Activated CD8-positive, alpha-beta memory T cell treated with anti-CD3 and anti-CD28 coated beads, Interleukin-2, amount 50 U/mL, for 1 hour (primary cell): ENCODE measurements at regions not wholly inside any gene's neighbourhood (a gene's known extent, or its start where the extent isn't known, plus 50 kb on each side); places are given as distances from the start of the nearest gene placed in this dataset.
"Not testable (repeated sequence)": the region's sequence is repeated elsewhere in the genome, so short reads cannot be mapped to it uniquely, and the experiment has no call there.

ENCODE experiments used
- DNase-seq: peaks from one replicate; pipeline ENCODE4 v3.0.0-alpha.2; 2020; ENCODE audit errors: extremely low read depth

DNA sequence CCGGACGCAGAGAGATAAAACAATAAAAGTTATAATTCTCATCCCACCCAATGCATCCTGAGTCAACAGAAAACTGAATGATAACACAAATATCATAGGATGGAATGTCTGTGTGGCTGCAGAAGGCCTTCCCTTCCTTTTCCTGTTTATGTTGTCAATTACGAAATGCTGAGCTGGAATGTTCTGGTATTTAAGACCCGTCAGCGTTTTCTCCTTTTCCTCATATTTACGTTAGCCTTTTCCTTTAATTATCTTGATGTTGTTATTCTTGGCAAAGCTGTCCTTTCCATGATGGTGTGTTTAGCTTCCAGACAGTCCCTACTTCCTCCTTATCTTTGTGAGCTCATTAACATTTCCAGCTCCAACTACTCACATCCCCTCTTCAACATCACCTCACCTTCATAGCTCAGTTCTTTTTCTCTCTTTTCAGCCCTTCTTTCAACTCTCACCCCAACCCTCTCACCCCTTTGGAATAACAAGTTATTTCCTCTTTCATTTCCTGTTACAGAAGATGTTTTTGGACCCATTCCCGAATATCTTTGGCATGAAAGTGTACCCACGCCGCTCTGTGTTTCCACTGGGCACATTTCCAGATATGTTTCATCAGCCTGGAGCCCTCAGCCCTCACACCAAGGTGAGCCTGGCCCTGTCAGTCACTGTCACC, 221.6 kb downstream of the NR2F1-AS1 start:
- no peak for DNase-seq

DNA sequence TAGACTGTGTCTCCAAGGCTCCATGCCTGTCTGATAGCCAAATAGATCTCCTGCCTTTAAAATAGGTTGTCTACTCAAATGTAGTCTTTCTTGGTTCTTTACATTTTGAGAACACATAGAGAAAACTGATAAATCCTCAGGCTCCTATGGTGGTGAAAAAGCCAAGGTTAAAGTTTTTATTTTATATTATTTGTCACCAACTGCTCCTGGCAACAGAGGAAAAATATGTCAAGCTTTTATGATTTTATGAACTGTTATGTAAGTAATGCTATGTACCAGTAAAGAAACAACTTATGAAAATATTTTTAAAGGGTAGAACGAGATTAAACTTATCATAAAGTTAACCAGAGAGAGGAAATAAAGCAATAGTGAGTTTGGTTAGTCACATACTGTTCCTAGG, 222.8 kb downstream of the NR2F1-AS1 start:
- no peak for DNase-seq

DNA sequence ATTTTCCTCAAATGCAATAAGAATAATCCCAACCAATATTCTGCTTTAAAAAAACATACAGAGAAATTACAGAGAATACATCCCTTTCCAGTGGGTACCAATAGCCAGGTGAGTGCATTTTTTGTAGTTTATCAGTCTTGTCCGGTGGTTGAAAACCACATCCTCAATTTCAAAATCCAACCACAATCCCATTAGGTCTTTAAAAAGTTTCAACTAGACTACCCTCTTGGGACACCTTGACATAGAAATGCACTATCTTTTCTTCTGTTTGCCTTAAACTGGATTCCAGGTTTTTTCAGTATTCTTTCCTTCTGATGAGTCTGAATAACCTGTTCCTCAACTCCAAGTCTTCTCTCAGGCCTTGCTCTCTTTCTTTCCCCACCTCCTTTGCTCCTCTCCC, 223.3 kb downstream of the NR2F1-AS1 start:
- DNase-seq = no peak

DNA sequence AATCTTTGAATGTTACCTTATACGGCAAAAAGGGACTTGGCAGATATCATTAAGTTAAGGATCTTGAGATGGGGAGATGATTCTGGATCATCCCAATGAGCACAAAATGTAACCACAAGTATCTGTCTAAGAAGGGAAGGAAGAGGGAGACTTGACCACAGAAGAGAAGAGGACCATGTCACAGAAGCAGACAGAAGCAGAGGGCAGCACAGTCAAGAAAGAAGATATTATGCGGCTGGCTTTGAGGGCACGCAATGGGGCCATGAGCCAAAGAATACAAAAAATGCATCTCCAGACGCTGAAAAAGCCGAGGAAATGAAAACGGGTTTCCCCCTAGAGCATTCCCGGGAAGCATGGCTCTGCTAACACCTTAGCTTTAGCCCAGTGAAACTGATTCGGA, 225.3 kb downstream of the NR2F1-AS1 start:
- DNase-seq = no peak

DNA sequence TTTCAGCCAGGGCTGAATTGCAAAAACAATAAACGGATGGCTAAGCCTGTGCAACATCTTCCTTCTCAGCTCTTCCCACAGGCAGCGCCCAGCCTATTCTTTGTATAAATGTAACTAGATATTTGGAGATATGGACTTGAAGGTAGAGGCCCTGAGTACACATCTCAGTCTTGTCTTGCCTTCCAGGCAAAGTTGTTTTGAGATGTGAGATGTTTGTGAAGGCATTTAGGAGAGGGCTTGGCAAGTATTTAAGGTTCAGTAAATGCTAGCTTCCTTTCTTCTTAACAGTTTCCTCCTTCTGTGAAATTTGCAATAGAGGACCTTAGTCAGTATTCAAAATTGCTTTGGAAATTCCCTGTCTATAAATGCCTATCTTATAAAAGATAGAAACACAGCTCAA, 228.8 kb downstream of the NR2F1-AS1 start:
- DNase-seq = no peak

DNA sequence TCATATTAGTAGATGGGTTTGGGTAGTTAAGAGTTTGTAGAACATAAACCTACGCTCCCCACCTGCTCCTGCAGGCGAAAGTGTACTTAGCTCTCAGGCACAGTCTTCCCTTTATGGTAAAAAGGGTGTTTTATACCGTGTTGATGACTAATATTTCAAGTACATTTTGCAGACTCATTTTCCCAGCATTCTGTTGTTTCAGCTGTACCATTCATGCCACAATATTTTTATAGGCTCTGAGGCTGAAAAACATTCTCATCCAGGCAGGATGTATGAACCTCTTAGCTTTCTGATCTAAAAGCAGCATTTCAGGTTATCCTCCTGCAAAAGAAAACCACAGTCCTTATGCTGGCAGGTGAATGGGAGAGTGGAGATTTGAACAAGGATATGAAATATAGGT, 231.4 kb downstream of the NR2F1-AS1 start:
- no peak for DNase-seq

DNA sequence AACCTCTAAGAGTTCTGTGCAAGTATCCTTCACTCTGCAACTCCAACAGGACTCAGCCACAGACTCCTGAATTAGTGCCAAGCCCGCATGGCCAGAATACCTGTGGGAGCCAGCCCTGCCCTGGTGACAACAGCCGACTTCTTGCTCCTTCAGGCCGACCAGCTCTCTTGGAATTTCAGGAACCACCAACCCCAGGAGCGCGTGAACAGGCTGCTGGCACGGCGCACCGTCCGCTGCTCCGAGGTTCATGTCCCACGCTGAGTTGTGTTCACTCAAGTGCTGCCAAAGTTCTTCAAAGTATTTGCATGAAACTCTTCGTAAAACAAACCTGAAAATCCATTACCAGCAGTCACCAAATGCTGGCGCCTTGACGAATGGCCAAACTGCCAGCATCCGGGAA, 232.8 kb downstream of the NR2F1-AS1 start:
- DNase-seq = no peak

DNA sequence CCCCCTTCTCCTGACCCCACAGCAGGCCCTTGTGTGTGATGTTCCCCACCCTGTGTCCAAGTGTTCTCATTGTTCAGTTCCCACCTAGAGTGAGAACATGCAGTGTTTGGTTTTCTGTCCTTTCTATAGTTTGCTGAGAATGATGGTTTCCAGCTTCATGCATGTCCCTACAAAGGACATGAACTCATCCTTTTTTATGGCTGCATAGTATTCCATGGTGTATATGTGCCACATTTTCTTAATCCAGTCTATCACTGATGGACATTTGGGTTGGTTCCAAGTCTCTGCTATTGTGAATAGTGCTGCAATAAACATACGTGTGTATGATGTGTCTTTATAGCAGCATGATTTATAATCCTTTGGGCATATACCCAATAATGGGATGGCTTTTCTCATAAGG, 234.2 kb downstream of the NR2F1-AS1 start:
- not testable (repeated sequence) for DNase-seq

DNA sequence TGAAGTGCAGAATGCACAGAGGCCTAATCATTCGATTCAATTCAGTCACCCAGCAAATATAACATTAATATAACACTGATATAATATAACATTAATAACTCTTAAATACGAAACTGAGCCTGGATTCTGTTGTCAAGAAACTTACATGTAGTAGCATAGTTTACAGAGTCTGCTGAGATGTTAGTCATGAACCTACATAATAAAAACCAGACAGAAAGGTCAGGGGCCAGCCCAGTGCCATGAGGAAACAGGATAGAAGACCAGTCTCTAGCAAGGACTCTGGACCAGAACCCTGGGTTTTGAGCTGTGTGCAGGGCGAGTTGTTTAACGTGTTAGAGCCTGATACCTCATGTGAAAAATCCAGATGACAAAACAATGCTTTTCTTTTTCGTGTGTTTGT, 234.7 kb downstream of the NR2F1-AS1 start:
- no peak for DNase-seq

DNA sequence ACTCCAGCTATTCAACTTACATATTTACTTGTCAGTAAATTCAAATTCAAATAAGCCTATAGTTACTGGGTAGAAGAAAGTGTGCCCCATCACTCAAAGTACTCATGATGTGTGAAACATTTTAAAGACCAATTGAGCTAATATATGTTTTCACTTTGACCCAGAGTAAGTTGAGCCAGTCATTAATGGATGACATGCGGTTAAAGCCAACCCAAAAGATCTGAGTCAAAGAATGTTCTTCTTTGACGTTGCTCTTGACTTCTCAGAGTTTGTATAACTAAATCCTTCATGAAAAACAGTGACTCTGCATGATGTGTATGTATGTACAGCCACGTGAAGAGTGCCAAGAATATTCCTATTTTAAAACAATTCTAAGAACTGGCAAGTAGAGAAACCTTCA, 237.4 kb downstream of the NR2F1-AS1 start:
- DNase-seq = no peak

DNA sequence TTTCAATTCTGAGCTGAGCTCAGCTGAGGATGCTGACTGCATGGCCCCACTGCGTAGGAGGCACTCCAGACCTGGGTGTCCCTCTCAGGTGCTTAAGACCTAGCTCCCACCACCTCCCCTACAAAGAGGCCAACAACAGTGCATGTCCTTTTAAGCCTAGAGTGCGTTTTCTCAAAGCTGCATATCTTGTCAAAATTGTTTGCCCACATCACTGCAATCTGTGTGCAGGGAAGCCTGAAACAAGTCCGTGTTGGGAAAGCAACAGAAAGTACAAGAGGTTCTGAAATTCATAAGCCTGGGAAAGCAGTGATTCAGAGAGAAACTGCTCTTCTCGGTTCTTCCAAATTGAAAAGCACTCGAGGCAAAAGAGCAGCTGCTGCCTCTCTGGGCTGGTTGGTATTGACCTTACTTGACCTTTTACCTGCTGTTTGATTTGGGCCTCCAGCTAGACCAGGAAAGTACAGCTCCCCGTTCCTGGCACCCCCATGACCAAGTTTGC, 238.4 kb downstream of the NR2F1-AS1 start:
- DNase-seq = no peak

DNA sequence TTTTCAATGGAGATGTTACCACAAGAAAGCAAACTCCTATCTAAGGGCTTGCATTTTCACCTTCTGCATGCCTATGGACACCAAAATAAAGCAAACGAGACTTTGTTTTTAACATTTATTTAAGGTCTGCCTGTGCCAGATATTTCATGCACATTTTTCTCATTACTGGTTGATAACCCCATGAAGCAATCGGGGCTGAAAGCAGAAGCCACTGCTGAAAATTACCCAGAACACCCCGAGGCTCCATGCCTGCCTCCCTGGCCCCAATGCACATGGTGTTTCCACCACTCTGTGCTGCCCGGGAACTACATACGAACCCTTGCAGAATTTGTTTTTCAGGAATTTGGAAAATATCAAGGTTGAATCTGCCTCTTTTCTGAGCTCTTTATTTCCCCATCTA, 240.1 kb downstream of the NR2F1-AS1 start:
- no peak for DNase-seq

DNA sequence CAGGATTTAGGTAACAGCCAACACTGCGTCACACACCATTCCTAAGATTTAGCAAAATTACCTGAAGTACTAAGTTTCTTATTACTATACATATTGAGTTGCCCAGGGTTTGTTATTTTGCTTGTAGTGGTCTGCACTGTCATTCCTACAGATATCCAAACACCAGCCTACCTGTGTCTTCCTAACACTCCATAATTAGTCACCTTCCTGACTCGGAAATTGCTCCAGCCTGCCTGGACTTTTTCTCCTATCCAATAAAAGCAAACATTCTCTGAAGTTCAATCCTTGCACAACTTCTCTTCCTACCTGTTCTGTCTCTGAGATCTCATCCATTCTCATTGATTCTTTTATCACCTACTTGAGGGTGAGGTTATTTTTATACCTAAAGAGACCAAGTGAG, 243.9 kb downstream of the NR2F1-AS1 start:
- DNase-seq = no peak

DNA sequence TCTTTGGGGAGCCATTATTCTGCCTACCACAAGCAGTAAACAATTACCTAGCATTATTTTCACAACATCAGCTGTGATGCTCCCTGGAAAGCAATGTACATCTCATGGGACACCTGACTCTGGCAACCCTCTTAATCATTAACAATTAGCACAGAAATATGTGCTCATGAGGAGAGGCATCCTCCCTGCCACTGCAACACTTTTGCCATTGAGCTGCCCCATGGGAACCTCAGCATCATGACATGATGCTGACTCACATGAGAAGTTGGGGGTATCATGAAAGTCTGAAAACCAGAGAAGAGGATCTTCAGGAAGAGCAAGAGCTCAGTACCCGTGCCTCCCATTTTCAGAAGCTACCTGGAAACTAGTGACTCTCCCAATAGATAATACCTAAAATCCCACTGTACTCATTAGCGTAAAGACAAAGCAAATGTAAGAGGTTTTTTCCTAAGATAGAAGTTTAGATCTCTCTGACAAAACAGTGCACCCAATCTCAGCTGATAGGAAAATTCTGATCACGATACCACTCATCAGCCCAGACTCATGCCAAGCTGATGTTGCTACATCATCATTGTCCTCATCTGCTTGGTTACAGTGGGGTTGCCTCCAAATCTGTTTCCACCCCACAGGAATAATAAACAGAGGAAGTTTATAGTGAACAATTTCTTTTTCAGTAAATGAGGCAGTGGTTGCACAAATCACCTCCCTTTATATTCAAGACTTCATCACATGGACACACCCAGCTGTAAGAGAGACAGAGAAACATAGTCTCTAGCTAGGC, 244.5 kb downstream of the NR2F1-AS1 start:
- no peak for DNase-seq

DNA sequence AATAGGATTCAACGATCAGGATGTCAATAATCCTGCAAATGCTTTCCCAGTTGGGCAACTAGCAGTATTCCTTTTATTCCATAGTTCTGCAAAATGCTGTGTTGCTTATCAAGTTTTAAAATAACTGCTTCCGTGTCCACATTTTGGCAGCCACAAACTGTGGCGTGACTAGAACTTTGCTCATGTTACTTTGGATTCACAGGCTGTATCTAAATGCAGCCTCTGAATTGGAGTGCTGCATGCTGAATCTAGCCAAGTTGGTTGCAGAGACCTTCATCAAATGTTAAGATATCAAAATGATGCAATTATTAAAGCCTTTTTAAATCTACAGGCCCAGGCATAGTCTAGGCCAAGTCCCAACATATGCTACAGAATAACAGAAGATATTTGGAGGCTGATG, 249.2 kb downstream of the NR2F1-AS1 start:
- no peak for DNase-seq

DNA sequence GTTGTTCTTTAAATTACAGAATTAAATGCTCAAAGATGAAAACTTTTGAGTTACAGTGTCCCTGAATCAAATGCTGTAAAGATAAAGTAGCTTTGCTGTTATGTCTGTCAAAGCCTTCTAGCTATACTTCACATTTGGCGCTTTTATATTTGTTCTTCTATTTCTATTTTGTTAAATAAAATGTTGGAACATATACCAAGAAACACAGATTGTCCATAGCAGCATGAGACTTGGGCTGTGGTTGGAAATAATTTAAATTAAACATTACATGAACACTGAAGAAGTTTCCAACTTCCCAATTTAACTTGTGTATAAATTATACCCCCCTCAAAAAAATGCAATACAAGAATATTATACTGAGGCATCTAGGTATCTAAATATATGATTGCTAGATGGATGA, 249.8 kb downstream of the NR2F1-AS1 start:
- DNase-seq = no peak

DNA sequence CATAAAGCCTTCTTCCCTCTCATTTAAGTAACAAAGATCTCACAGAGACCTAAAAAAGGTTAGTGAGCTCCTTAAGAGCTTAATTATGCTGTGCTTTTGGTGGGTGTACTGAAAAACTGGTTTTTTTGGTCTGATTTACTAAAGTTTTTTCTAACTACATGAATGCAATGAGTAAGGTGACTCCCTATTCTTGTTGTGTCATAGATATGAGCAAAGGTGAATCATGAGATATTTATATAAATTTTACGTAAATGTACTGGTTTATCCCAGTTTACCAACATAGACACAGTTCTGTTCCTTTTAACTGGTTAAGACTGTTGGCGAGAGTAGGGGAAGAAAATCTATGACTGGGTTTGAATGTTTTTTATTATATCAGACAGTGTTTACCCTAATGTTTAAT, 250.5 kb downstream of the NR2F1-AS1 start:
- no peak for DNase-seq

DNA sequence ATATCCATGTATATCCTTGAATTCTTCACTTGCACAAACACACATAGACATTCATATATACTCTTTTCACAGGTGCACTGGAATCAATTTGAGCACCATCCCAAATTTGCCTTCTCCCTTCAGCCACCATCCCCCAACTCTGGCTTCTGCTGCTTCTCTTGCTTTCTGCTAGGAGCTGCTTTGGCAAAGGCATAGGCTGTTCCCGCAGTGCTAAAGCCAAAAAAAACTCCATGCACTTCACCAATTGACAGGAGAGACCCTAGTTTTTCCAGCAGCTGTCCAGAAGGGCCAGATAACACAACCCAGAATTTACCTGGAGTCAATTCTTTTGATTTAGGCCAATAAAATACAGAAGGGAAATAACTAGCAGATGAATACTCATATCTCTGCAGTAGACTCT, 251.3 kb downstream of the NR2F1-AS1 start:
- no peak for DNase-seq

DNA sequence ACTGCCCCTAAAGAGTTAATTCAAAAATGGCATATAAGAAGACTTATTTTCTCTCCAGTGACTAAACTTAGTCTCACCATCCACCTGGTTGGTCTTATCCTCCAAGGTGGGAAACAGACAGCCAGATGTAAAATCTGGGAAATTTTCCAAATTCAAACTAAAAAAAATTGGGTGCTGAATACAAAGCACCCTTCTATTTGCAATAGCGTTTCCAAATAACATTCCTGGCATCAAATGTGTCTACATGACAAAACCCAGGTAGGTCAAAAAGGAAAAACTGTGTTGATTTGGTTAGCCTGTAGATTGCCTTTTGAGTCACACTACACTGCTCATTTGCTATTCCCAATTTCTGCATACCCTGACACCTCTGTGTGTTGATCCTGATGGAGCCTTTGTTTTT, 252.2 kb downstream of the NR2F1-AS1 start:
- no peak for DNase-seq

DNA sequence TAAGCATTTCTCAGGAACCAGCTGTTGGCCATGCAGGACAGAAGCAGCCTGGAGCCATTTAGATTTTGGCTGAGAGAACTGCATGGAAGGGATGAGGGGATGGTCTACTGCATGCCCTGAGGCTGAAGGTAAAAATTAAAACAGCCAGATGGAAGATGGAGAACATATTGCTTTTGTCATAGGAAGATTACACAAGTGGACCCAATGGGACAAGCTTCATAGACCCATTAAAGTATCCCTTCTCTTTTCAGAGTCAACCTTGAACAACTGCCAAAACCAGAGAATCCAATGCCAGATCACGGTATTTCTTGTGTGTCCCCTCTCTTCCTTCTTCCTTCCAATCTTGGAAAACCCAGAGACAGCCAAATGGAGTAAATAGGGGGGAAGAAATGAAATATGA, 253.4 kb downstream of the NR2F1-AS1 start:
- DNase-seq = no peak

DNA sequence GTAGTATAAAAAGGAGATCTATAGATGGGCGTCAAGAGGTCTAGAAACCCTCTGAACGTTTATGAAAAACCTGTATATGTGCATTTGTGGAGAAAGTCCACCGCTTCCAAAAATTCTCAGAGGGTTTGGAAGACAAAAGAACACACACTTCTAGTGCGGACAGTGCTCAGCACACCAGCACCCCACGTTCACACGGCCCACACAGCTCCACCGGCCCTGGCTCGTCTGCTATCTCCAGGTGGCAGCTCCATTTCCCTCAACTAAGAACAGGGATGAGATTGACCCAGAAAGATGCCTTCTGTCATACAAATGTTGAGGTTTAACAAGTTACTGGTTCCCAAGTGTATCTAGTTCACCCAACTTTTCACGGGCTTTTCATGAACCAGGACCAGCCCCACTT, 255.1 kb downstream of the NR2F1-AS1 start:
- no peak for DNase-seq

DNA sequence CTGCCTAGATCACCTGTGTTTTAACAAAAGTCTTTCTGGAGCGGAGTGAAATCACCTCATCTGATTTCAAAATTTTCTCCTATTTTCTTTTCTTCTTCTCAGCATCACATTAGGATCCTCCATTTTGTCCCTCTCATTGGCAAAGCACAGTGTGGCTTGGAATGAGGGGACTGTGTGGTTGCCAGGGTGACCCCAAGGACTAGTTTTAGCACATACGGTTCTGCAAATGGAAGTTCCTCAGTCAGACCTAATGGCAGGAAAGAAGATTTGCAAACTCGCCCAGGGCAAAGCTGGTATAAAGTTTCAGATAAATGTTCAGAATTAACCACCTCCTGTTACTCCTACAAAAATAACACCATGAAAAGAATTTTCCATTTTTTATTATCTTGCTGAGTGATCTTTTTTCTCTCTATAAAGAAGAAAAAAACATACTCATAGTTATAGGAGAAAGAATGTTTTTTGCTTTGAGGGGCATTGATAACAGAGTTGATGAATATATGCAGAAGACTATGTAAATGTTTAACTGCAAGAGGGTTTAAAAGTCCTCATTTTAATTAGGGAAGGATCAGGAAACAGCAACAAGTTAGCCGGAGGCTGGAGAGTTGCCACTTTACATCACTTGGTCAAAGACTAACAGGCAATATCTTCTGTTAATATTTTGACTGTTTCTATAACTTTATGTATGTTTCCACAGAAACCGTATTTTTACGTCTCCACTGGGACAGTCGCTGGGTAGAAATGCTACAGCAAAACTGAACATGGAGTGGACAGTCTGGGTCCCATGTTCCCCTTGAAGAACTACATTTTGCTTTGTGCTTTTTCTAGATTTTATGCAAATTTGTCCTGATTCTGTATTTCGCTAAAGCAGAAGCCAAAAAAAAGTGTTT, 257.8 kb downstream of the NR2F1-AS1 start:
- DNase-seq = no peak
